ENCODE measurements at regions not wholly inside any gene's neighbourhood (a gene's known extent, or its start where the extent isn't known, plus 50 kb on each side); places are given as distances from the start of the nearest gene placed in this dataset.

DNA sequence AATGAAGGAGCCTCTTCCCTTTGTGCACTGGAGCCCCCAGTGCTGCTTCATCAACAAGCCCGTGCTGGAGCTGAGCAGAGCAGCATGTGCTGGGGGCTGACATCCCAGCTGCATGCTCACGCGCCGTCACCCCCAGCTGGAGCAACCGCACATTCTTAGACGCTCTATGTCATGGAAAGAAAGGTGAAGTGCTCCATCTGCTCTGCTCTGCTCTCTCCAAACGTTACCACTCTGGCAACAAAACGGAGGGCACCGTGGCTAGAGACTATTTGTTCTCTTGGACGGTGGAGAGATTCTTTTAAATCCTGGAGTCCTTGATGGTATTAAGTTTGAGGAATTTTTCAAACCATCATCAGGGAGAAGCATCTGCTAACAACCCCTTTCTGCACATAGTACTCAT is 208.4 kb downstream of the C12orf75 start:
- TF ChIP-seq, protein P1, sequence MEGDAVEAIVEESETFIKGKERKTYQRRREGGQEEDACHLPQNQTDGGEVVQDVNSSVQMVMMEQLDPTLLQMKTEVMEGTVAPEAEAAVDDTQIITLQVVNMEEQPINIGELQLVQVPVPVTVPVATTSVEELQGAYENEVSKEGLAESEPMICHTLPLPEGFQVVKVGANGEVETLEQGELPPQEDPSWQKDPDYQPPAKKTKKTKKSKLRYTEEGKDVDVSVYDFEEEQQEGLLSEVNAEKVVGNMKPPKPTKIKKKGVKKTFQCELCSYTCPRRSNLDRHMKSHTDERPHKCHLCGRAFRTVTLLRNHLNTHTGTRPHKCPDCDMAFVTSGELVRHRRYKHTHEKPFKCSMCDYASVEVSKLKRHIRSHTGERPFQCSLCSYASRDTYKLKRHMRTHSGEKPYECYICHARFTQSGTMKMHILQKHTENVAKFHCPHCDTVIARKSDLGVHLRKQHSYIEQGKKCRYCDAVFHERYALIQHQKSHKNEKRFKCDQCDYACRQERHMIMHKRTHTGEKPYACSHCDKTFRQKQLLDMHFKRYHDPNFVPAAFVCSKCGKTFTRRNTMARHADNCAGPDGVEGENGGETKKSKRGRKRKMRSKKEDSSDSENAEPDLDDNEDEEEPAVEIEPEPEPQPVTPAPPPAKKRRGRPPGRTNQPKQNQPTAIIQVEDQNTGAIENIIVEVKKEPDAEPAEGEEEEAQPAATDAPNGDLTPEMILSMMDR (IDR thresholded peaks at IDR 0.05 in 2 of 3, conservative IDR thresholded peaks at IDR 0.05 in 1 of 3; ENCODE audit: control insufficient read depth in 2 of 3, extremely low read depth in 1 of 3, insufficient read depth in 1 of 3, low read depth in 3 of 3, low read length in 3 of 3): no peak
- TF ChIP-seq POLR2AphosphoS5 (IDR thresholded peaks at IDR 0.05; ENCODE audit: low read length) (no peak), SMAD1 (IDR thresholded peaks at IDR 0.05; ENCODE audit: low read depth, partially characterized antibody) (no peak)
- TF ChIP-seq, protein P2, sequence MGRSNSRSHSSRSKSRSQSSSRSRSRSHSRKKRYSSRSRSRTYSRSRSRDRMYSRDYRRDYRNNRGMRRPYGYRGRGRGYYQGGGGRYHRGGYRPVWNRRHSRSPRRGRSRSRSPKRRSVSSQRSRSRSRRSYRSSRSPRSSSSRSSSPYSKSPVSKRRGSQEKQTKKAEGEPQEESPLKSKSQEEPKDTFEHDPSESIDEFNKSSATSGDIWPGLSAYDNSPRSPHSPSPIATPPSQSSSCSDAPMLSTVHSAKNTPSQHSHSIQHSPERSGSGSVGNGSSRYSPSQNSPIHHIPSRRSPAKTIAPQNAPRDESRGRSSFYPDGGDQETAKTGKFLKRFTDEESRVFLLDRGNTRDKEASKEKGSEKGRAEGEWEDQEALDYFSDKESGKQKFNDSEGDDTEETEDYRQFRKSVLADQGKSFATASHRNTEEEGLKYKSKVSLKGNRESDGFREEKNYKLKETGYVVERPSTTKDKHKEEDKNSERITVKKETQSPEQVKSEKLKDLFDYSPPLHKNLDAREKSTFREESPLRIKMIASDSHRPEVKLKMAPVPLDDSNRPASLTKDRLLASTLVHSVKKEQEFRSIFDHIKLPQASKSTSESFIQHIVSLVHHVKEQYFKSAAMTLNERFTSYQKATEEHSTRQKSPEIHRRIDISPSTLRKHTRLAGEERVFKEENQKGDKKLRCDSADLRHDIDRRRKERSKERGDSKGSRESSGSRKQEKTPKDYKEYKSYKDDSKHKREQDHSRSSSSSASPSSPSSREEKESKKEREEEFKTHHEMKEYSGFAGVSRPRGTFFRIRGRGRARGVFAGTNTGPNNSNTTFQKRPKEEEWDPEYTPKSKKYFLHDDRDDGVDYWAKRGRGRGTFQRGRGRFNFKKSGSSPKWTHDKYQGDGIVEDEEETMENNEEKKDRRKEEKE (IDR thresholded peaks at IDR 0.05): no peak
